Smooth muscle cell (in vitro differentiated cells): ENCODE measurements at regions not wholly inside any gene's neighbourhood (a gene's known extent, or its start where the extent isn't known, plus 50 kb on each side); places are given as distances from the start of the nearest gene placed in this dataset.

ENCODE experiments used
- DNase-seq: peaks from one replicate; lab custom pipeline; 2025; ENCODE audit not compliant: unreplicated experiment; lab: John Stamatoyannopoulos, UW
- H2AFZ ChIP-seq: fragments of 200-600 bp; sonication (generic); 2 replicates; pipeline ENCODE4 v1.6.0; 2016; ENCODE audit warnings: antibody characterized with exemption, low read depth, mild to moderate bottlenecking
- H3F3A ChIP-seq: fragments of 200-600 bp; sonication (generic); 2 replicates; pipeline ENCODE4 v1.6.0; 2017; ENCODE audit warnings: antibody characterized with exemption, low read depth
- H3K27ac ChIP-seq: fragments of 200-600 bp; sonication (generic); 2 replicates; pipeline ENCODE4 v1.5.1; 2016; ENCODE audit warnings: low read depth, mild to moderate bottlenecking
- H3K27me3 ChIP-seq: fragments of 200-600 bp; sonication (generic); 2 replicates; pipeline ENCODE4 v1.6.1; 2016; ENCODE audit warnings: low read depth, mild to moderate bottlenecking
- H3K36me3 ChIP-seq: fragments of 200-600 bp; sonication (generic); 2 replicates; pipeline ENCODE4 v1.5.1; 2016; ENCODE audit warnings: low read depth
- H3K4me1 ChIP-seq: fragments of 200-600 bp; sonication (generic); 2 replicates; pipeline ENCODE4 v1.5.1; 2016; ENCODE audit warnings: low read depth
- H3K4me2 ChIP-seq: fragments of 200-600 bp; sonication (generic); 2 replicates; pipeline ENCODE4 v1.6.0; 2016; ENCODE audit warnings: mild to moderate bottlenecking
- H3K4me3 ChIP-seq: fragments of 200-600 bp; sonication (generic); 2 replicates; pipeline ENCODE4 v1.5.1; 2016; ENCODE audit warnings: mild to moderate bottlenecking
- H3K79me2 ChIP-seq: fragments of 200-600 bp; sonication (generic); 2 replicates; pipeline ENCODE4 v1.6.0; 2016; ENCODE audit warnings: low read depth, mild to moderate bottlenecking
- H3K9ac ChIP-seq: fragments of 200-600 bp; sonication (generic); 2 replicates; pipeline ENCODE4 v1.6.0; 2016; ENCODE audit warnings: low read depth
- H3K9me3 ChIP-seq: fragments of 200-600 bp; sonication (generic); replicated peaks from 2 replicates; pipeline ENCODE4 v1.5.1; 2016; ENCODE audit warnings: low read depth
- H4K20me1 ChIP-seq: fragments of 200-600 bp; sonication (generic); 2 replicates; pipeline ENCODE4 v1.6.0; 2016; ENCODE audit warnings: low read depth
- WGBS: methylation state at CpG from one replicate; pipeline ENCODE4 v1.1.7; 2016; ENCODE audit warnings: low lambda C conversion rate; 5-methylcytosine and 5-hydroxymethylcytosine counted together
- TF ChIP-seq, protein P1 (sequence below): fragments of 200-600 bp; sonication (generic); IDR thresholded peaks from 2 replicates; pipeline ENCODE4 v1.5.1; 2017; ENCODE audit warnings: borderline replicate concordance, mild to moderate bottlenecking, antibody characterized with exemption; ENCODE audit not compliant: insufficient read depth, poor library complexity, severe bottlenecking

DNA sequence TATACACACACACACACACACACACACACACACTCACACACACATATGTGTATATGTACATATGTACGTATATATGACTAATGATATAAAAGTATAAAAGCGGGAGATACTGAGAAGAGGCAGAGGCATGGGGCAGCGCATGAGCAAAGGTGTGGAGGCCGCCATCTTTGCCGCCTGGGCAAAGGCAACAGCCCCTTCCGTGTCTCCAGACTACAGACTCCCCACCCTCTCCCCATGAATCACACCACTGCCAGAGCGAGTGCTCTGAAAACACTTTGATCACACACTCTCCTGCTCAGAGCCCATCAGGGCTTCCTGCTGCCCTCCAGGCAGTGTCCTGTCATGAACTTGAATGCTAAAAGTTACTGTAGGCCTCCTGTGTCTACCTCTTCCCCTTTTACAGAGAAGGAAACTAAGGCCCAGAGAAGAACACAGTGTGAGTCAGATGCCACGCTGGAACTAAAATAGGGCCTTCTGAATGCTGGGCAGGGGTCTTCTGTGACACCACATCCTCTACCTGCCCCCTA, 54.7 kb upstream of the SSBP3 start:
- H3K4me1 ChIP-seq: peaks cover 25% of the 10 kb centered on the region
- no peak for DNase-seq

DNA sequence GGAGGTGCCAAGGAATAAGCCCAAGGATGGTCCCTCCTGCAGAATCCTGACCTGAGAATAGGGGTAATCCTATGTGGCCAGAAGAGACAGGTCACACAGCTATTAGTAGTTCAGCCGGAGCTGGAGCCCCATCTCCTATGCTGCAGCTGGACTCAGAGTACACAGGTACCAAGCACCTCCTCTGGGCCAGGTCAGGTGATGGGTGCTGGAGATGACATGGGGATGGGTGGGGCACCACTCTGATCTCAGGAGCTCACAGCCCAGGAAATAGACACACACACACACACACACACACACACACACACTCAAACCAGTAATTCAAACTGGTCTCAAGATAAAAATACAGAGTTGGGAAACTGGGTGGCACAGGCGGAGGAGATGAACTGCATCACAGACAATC, 54.2 kb upstream of the SSBP3 start:
- H3K79me2 ChIP-seq: no peaks in the 10 kb centered on the region
- H3K27me3 ChIP-seq: no peaks in the 10 kb centered on the region
- H2AFZ ChIP-seq: no peak overlapping the region
- H3K36me3 ChIP-seq: no peaks in the 10 kb centered on the region
- no peak overlapping the region for H3K4me2 ChIP-seq
- no peak overlapping the region for H3K4me3 ChIP-seq
- no peak overlapping the region for H3K27ac ChIP-seq
- no peaks in the 10 kb centered on the region for H3F3A ChIP-seq
- 95% methylated on average over 2 of the region's 2 CpGs for WGBS
- no peak overlapping the region for H3K9ac ChIP-seq
- H3K4me1 ChIP-seq: peaks cover 25% of the 10 kb centered on the region
- DNase-seq: no peak
- no peaks in the 10 kb centered on the region for H4K20me1 ChIP-seq
- no peaks in the 10 kb centered on the region for H3K9me3 ChIP-seq
- TF ChIP-seq, protein P1, sequence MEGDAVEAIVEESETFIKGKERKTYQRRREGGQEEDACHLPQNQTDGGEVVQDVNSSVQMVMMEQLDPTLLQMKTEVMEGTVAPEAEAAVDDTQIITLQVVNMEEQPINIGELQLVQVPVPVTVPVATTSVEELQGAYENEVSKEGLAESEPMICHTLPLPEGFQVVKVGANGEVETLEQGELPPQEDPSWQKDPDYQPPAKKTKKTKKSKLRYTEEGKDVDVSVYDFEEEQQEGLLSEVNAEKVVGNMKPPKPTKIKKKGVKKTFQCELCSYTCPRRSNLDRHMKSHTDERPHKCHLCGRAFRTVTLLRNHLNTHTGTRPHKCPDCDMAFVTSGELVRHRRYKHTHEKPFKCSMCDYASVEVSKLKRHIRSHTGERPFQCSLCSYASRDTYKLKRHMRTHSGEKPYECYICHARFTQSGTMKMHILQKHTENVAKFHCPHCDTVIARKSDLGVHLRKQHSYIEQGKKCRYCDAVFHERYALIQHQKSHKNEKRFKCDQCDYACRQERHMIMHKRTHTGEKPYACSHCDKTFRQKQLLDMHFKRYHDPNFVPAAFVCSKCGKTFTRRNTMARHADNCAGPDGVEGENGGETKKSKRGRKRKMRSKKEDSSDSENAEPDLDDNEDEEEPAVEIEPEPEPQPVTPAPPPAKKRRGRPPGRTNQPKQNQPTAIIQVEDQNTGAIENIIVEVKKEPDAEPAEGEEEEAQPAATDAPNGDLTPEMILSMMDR: no peak

More for the DNA sequence above, 54.7 kb upstream of the SSBP3 start:
- no peaks in the 10 kb centered on the region for H3K36me3 ChIP-seq
- H4K20me1 ChIP-seq: no peaks in the 10 kb centered on the region
- WGBS: 74% methylated on average over 8 of the region's 8 CpGs
- H3K4me3 ChIP-seq: no peak overlapping the region
- TF ChIP-seq, protein P1: no peak
- H3K4me2 ChIP-seq: no peak overlapping the region
- H3K27me3 ChIP-seq: no peaks in the 10 kb centered on the region
- H3K9ac ChIP-seq: no peak overlapping the region
- no peak overlapping the region for H2AFZ ChIP-seq
- H3K79me2 ChIP-seq: no peaks in the 10 kb centered on the region
- no peaks in the 10 kb centered on the region for H3F3A ChIP-seq
- no peaks in the 10 kb centered on the region for H3K9me3 ChIP-seq
- no peak overlapping the region for H3K27ac ChIP-seq

DNA sequence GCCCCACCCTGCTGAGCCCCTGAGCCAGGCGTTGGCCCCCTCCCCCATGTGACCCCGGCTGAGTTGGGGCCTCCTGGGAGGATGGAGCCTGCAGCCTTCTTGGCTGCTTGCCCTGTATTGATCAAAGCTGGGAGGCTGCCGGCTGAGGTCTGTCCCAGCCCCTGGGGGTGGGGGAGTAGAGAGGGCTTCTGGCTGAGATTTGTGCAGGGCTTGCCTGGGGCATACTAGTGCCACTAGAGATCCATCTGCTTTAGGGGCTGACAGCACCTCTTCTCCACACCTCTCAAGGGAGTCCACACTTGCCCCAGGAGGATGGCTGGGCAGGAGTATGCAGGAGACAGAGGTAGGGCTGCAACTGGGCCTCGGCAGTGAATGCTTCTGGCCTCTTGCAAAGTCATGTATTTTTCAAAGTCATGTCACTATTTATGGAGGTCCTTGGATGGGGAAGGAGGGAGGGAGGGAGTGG, 53.6 kb upstream of the SSBP3 start:
- Histone ChIP-seq H3K9me3 (no peaks in the 10 kb centered on the region), H3F3A (no peaks in the 10 kb centered on the region), H2AFZ (no peak overlapping the region), H3K36me3 (no peaks in the 10 kb centered on the region), H3K4me2 (no peak overlapping the region), H3K79me2 (no peaks in the 10 kb centered on the region), H3K4me1 (peaks cover 25% of the 10 kb centered on the region), H3K9ac (no peak overlapping the region), H4K20me1 (no peaks in the 10 kb centered on the region), H3K27me3 (no peaks in the 10 kb centered on the region), H3K27ac (no peak overlapping the region), H3K4me3 (no peak overlapping the region)
- WGBS: 28% methylated on average over 4 of the region's 4 CpGs
- DNase-seq: no peak
- TF ChIP-seq, protein P1: no peak

DNA sequence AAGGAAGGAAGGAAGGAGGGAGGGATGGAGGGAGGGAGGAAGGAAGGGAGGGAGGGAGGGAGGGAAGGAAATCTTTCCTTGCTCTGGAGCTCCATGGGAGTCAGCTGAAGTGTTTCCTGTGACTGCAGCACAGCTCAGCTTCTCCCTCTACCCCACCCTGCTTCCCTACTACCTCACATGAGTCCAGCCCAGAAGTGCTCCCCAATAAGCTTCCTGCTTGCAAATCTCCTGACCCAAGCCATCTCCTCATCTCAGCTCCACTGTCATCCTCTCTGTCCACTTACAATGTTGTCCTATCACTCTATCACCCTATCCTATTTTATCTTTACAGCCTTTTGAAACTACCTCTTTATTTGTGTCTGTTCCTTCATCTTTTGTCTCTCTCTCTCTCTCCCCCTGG, 52.9 kb upstream of the SSBP3 start:
- no peak overlapping the region for H2AFZ ChIP-seq
- H3K36me3 ChIP-seq: no peaks in the 10 kb centered on the region
- H3K27ac ChIP-seq: no peak overlapping the region
- no peaks in the 10 kb centered on the region for H4K20me1 ChIP-seq
- H3F3A ChIP-seq: no peaks in the 10 kb centered on the region
- H3K4me1 ChIP-seq: peaks cover 25% of the 10 kb centered on the region
- H3K4me2 ChIP-seq: no peak overlapping the region
- no peak overlapping the region for H3K4me3 ChIP-seq
- H3K79me2 ChIP-seq: no peaks in the 10 kb centered on the region
- no peaks in the 10 kb centered on the region for H3K9me3 ChIP-seq
- H3K9ac ChIP-seq: no peak overlapping the region
- H3K27me3 ChIP-seq: no peaks in the 10 kb centered on the region
- TF ChIP-seq, protein P1: no peak
- DNase-seq: no peak
